ENCODE measurements at regions not wholly inside any gene's neighbourhood (a gene's known extent, or its start where the extent isn't known, plus 50 kb on each side); places are given as distances from the start of the nearest gene placed in this dataset.

DNA sequence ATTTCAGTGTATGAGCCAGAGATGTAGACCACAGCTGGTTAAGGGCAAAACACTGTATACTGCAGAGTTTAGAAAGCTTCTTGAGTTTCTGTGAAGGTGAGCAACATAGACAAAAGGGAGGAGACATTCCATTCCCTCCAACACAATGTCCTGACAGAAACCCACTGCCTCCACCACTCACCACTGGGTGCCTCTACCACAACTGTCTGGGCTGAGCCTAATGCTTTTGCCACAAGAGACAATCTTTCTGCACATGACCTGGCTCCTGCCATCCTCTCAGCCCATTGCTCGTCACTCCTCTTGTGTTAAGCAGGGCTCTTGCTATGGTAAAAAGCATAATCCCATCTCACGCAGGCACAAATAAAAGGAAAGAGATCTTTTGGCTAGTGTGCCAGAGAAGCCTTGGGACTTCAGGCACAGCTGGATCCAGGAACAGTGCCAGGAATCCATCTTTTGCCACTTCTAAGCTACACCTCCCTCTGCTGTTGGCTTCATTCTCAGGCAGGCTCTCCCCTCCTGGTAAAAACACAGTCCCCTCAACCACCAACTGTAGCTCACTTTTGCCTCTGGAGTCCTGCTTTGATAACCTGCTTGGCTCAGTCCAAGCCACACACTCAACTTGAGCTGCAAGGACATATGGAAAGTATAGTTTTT is 140.6 kb upstream of the PRR20G start:
- peak in 1 of 2 donors; percentile 28 for DNase-seq (ENCODE audit: low spot score in 2 of 2)
- intact Hi-C loops (cut with DNase I; ENCODE audit: low total_unique reads), result no loop called here
- TF ChIP-seq, protein P1, sequence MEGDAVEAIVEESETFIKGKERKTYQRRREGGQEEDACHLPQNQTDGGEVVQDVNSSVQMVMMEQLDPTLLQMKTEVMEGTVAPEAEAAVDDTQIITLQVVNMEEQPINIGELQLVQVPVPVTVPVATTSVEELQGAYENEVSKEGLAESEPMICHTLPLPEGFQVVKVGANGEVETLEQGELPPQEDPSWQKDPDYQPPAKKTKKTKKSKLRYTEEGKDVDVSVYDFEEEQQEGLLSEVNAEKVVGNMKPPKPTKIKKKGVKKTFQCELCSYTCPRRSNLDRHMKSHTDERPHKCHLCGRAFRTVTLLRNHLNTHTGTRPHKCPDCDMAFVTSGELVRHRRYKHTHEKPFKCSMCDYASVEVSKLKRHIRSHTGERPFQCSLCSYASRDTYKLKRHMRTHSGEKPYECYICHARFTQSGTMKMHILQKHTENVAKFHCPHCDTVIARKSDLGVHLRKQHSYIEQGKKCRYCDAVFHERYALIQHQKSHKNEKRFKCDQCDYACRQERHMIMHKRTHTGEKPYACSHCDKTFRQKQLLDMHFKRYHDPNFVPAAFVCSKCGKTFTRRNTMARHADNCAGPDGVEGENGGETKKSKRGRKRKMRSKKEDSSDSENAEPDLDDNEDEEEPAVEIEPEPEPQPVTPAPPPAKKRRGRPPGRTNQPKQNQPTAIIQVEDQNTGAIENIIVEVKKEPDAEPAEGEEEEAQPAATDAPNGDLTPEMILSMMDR (IDR thresholded peaks at IDR 0.05), result no peak
- no peak for TF ChIP-seq POLR2A (IDR thresholded peaks at IDR 0.05)
- no peak overlapping the region for H3K4me3 ChIP-seq (ENCODE audit: low read depth, poor library complexity, severe bottlenecking)
- WGBS, 2 donors, result 49 to 78% methylated on average over 2 of the region's 2 CpGs

DNA sequence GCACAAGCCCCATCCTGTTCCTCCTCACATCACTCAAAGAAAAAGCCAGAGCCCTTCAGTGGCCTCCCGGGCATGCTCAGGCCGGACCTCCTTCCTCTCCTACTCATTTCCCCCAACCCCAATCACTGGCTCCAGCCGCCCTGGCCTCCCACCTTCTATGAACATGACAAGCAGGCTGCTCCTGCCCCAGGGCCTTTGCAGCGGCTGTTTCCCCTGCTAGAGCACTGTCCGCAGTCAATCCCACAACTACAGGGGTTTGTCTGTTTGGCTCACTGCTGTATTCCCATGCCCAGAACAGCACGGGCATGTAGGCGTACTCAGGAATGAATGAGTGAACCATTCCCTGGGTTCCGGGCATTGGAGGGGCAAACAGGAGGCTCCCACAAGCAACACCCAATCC is 139.8 kb upstream of the PRR20G start:
- no peak for TF ChIP-seq POLR2A (IDR thresholded peaks at IDR 0.05)
- TF ChIP-seq, protein P1 (IDR thresholded peaks at IDR 0.05), result no peak
- 50 to 53% methylated on average over 8 of the region's 8 CpGs for WGBS, 2 donors
- peak in 1 of 2 donors; percentile 57 for DNase-seq (ENCODE audit: low spot score in 2 of 2)
- H3K4me3 ChIP-seq (ENCODE audit: low read depth, poor library complexity, severe bottlenecking), result no peak overlapping the region
- intact Hi-C loops (cut with DNase I; ENCODE audit: low total_unique reads), result no loop called here

DNA sequence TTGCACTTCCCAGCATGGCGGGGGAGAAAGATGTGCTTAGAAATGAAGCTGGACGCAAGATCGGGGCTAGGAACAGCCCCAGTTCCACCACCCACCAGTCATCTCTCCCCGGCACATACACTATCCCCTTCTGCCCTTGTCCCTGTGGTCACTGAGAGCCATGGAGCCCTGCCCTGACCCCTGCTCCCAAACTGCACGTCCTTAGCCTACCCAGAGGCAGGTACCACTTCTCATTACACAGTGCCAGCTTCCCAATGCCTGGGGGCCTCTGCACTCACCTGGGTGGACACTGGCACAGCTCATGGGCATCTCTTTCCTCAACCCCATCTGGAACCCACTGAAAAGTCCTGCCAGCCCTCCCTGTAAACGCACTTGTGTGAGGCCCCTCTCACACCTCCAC is 139.3 kb upstream of the PRR20G start:
- WGBS, 2 donors, result 55 to 60% methylated on average over 6 of the region's 6 CpGs
- DNase-seq (ENCODE audit: low spot score in 2 of 2), result peak in 1 of 2 donors; percentile 68
- TF ChIP-seq POLR2A (IDR thresholded peaks at IDR 0.05), result no peak
- TF ChIP-seq, protein P1 (IDR thresholded peaks at IDR 0.05), result no peak
- H3K4me3 ChIP-seq (ENCODE audit: low read depth, poor library complexity, severe bottlenecking), result no peak overlapping the region
- intact Hi-C loops (cut with DNase I; ENCODE audit: low total_unique reads), result no loop called here

DNA sequence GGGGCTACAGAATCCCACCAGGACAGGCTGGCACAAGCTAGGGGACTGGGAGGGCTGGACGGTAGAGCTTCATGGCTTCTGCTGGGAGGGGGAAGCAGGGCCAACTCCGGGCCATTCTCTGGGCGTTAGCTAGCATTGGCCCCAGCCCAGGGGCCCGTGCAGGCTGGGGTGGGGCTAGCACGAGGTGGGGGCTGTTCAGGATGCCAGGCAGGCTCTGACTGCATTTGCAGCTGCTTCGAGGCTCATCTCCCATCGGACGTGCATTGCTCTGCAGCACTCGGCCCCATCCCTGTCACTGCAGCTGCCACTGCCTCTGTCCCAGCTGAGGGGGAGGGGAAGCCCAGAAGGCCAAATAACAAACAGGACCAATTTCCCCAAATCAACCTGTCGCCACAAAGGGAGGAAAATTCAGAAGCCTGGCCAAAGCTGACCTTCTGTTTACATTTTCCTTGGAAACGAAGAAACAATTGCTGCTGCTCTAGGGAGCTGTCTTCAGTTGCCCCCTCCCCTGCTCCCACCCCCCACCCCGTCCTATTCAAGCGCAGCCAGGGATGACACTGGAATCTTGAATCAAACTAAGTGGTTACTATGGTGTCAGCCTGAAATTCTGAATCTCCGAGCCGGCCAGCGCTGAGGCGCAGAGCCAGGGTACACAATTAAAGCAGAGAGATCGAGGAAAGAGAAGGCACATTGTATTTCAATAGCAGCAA is 138.8 kb upstream of the PRR20G start:
- intact Hi-C loops (cut with DNase I; ENCODE audit: low total_unique reads), result no loop called here
- H3K4me3 ChIP-seq (ENCODE audit: low read depth, poor library complexity, severe bottlenecking), result no peak overlapping the region
- peak in 1 of 2 donors; percentile 64 for DNase-seq (ENCODE audit: low spot score in 2 of 2)
- WGBS, 2 donors, result 21 to 24% methylated on average over 18 of the region's 18 CpGs
- no peak for TF ChIP-seq POLR2A (IDR thresholded peaks at IDR 0.05)
- TF ChIP-seq, protein P1 (IDR thresholded peaks at IDR 0.05), result no peak

DNA sequence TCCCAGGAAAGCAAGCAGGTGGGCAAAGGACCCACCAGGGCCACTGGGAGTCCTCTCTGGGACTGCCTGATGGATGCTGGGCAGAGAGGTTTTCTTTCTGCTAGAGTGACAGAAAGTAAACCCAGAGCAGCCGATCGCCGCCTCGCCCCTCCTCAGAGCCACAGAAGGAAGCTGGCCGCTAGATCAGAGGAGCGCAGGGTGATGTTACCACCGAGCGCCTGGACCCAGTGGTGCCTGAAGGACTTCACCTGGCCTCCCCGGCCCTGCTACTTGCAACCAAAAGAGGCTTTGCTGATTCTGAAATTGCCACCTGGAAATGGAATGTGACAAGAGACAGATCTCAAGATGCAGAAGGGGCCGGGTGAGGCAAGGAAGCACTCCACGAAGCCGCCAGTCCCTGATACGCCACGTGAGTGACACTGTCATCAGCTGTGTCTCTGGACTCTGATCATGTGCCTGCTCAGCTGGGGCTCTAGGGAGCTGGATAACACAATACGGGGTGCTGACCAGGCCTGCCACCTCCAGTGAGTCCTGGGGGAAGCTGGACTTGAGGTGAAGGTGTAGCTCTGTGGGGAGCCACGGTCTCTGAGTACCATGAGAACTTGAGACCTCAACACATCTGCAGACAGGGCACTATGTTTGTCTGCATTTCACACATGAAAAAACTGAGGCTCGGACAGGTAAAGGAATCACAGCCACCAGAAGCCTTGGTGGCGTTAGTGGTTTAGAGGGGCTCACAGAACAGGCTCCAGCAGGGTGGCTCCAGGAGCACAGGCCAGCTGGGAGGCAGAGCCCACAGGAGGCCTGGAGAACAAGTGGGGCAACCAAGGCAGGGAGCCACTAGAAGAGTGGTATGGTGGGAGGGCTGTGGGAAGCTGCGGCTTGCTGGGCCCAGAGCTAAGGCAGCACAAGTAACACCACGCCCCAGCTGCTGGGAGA is 137.9 kb upstream of the PRR20G start:
- TF ChIP-seq POLR2A (IDR thresholded peaks at IDR 0.05), result no peak
- TF ChIP-seq, protein P1 (IDR thresholded peaks at IDR 0.05), result no peak
- peak in 1 of 2 donors; percentile 78 for DNase-seq (ENCODE audit: low spot score in 2 of 2)
- no peak overlapping the region for H3K4me3 ChIP-seq (ENCODE audit: low read depth, poor library complexity, severe bottlenecking)
- 90 to 91% methylated on average over 20 of the region's 20 CpGs for WGBS, 2 donors
- intact Hi-C loops (cut with DNase I; ENCODE audit: low total_unique reads), result no loop called here
